HCEC 1CT (cell line): ENCODE measurements at regions not wholly inside any gene's neighbourhood (a gene's known extent, or its start where the extent isn't known, plus 50 kb on each side); places are given as distances from the start of the nearest gene placed in this dataset.
"Not testable (repeated sequence)": the region's sequence is repeated elsewhere in the genome, so short reads cannot be mapped to it uniquely, and the experiment has no call there.

Experiments
- DNase-seq: peaks from one replicate; pipeline ENCODE4 v3.0.0-alpha.2; 2017

GRCh38 chr7:86199881-86200614, 443.7 kb upstream of the GRM3 start:
- no peak for DNase-seq

GRCh38 chr7:86190351-86190750, 453.4 kb upstream of the GRM3 start:
- DNase-seq, result no peak

- no peak for DNase-seq
Observed at GRCh38 chr7:86181474-86181873, 462.2 kb upstream of the GRM3 start.

GRCh38 chr7:86164827-86165226, 478.9 kb upstream of the GRM3 start:
- DNase-seq, result no peak

GRCh38 chr7:86158111-86158510, 485.6 kb upstream of the GRM3 start:
- DNase-seq, result no peak

- DNase-seq, result no peak
Observed at GRCh38 chr7:86155623-86156022, 488.1 kb upstream of the GRM3 start.

- no peak for DNase-seq
Observed at GRCh38 chr7:86152926-86153325, 490.8 kb upstream of the GRM3 start.

GRCh38 chr7:86149024-86149665, 494.6 kb upstream of the GRM3 start:
- no peak for DNase-seq

GRCh38 chr7:86148501-86148900, 495.2 kb upstream of the GRM3 start:
- no peak for DNase-seq

- no peak for DNase-seq
Observed at GRCh38 chr7:86137343-86137742, 506.4 kb upstream of the GRM3 start.

GRCh38 chr7:86130268-86130667, 513.4 kb upstream of the GRM3 start:
- DNase-seq, result no peak

GRCh38 chr7:86123476-86123875, 520.2 kb upstream of the GRM3 start:
- DNase-seq, result no peak

- no peak for DNase-seq
Observed at GRCh38 chr7:86094166-86094669, 549.5 kb upstream of the GRM3 start.

- no peak for DNase-seq
Observed at GRCh38 chr7:86091369-86091768, 552.3 kb upstream of the GRM3 start.

GRCh38 chr7:86089455-86089854, 554.3 kb upstream of the GRM3 start:
- no peak for DNase-seq

GRCh38 chr7:86064572-86064971, 579.1 kb upstream of the GRM3 start:
- not testable (repeated sequence) for DNase-seq

- DNase-seq, result no peak
Observed at GRCh38 chr7:86058649-86059048, 585.1 kb upstream of the GRM3 start.

GRCh38 chr7:86050918-86051317, 592.8 kb upstream of the GRM3 start:
- DNase-seq, result no peak

GRCh38 chr7:86049910-86050309, 593.8 kb upstream of the GRM3 start:
- no peak for DNase-seq

- DNase-seq, result not testable (repeated sequence)
Observed at GRCh38 chr7:86045197-86045596, 598.5 kb upstream of the GRM3 start.

- no peak for DNase-seq
Observed at GRCh38 chr7:86025807-86026206, 617.9 kb upstream of the GRM3 start.

GRCh38 chr7:86013662-86014061, 630.0 kb upstream of the GRM3 start:
- DNase-seq, result no peak

GRCh38 chr7:86012971-86013370, 630.7 kb upstream of the GRM3 start:
- DNase-seq, result no peak

GRCh38 chr7:86008898-86009297, 634.8 kb upstream of the GRM3 start:
- DNase-seq, result no peak

- no peak for DNase-seq
Observed at GRCh38 chr7:86006909-86007308, 636.8 kb upstream of the GRM3 start.
